GM19240 (cell line): ENCODE measurements at regions not wholly inside any gene's neighbourhood (a gene's known extent, or its start where the extent isn't known, plus 50 kb on each side); places are given as distances from the start of the nearest gene placed in this dataset.

Source experiments
- DNase-seq: peaks from one replicate; pipeline ENCODE4 v3.0.0; 2011; ENCODE audit warnings: low spot score; ENCODE audit not compliant: insufficient read length

DNA sequence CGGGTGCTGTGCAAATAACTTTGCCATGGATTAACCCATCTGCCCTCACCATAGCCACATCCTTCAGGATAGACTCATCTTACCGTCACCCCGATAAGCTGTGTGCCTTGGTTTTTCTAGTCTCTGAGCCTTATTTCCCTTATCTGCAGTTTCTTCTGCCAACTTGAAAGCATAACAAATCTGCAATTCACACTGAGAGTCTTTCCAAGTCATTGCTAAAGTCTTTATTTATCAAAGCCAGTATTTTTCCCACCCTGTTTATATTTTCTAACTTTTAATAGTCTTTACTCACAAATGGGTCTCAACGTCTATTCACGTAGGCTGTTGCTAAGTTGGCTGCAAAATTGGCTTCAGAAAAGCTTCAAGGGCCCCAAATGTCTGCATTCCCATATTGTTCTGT is 61.6 kb upstream of the SUCLG2 start:
- DNase-seq = no peak

DNA sequence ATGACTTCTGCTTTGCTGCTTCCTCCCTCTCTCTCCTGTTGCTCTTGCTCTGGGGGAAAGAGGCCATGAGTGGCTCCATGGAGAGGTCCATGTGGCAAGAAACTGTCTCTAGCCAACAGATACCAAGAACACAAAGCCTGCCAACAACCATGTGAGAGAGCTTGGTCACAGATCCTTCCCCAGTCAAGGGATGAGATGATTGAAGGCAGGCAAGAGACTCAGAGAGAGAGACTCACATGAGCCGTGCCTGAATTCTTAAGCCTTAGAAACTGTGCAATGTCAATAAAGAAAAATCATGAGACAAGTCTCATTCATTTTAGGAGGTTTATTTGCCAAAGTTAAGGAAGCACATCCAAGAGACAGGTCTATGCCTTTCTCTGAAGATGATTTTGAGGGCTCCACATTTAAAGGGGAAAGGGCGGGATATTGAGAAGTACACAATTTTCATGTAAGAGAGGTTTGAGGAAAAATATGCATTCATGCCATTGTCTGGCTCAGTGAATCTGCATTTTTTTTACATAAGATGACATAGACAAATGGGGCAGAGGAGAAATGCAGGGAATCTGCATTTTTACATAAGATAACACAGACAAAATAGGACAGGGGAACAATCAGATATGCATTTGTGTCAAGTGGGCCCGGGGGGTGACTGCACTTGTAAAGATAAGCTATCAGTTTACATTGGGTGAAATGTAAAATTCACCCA is 59.5 kb upstream of the SUCLG2 start:
- DNase-seq = no peak

DNA sequence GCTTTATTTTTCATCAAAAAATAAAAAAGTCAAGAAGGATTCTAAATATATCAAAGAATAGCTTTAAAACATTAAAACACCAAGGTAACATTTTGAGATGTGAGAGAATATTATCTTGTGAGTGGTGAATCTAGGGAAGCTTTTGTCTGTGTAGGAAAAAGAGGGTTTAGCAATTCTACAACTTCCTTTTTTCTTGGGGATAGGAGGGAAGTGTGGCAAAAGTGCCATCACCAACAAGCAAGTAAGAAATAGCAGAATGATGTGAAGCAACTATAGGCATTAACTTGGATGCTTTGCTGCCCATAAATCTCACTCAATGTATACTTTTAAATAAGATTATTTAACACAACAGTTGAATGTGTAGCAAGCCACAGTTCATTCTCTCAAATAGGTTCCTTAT is 57.8 kb upstream of the SUCLG2 start:
- DNase-seq = no peak

DNA sequence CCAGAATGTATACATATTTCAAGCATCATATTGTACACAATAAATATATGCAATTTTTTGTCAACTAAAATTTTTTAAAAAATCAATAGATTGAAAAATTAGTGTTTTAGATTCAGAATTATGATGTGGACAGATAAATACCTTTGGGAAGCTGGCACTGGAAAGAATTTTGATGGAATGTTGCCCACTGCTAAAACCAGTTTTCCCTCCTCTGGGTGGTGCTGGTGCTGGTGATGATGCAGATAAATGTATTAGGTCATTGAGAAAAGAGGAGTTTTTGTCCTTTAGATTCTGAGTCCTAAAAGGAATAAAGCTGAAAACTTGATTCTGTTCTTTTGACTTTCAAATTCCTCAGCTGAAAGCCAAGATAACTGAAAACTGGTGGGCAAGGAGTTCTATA is 56.0 kb upstream of the SUCLG2 start:
- no peak for DNase-seq

DNA sequence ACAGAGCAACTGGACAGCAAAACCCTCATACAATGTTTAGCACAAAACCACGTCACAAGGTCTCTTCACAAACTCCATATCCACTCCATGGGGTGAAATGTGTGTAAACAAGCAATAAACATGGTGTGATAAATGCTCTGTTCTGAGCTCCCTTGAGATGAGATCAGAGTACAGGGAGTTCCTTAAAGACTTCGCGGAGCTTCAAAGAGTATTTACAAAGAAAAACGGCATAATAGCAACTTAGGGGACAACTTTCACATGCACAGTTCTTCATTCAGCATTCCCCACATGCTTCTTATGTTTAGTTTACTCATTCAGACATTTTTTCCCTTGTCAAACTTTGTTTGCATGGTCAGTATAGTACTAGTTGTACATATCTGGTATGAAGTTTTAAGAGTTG is 52.5 kb upstream of the SUCLG2 start:
- no peak for DNase-seq

DNA sequence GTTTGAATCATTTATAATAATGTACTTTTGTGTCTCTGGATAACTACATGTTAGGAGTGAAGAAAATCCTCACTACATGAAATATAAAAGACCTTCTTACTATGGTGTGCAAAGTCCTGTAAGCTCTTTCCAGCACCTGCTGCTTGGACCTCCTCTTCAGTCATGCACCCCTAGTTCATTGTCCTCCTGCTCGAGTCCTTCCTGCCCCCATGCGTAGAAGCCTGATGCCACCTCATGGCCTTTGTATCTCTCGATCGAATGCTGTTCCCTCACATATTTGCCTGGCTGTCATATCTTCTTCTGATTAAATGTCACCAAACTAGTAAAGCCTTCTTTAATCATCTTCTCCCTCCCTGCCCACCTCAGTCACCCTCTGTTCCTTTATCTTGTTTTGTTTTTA is 49.9 kb upstream of the SUCLG2 start:
- no peak for DNase-seq
